GM12878 (cell line): ENCODE measurements at regions not wholly inside any gene's neighbourhood (a gene's known extent, or its start where the extent isn't known, plus 50 kb on each side); places are given as distances from the start of the nearest gene placed in this dataset.
A peak's percentile ranks its signal among the peaks of the same experiment; 100 is the strongest.

Experiments used
- ASH2L ChIP-seq: fragments of 300-600, 200-600 bp; sonication (generic); IDR thresholded peaks from 2 replicates; pipeline ENCODE4 v1.6.1; 2017; ENCODE audit warnings: low read depth, mild to moderate bottlenecking, borderline replicate concordance
- BMI1 ChIP-seq: fragments of 450-650 bp; IDR thresholded peaks from 2 replicates; pipeline ENCODE4 v1.6.1; 2016; ENCODE audit warnings: mild to moderate bottlenecking, moderate library complexity, borderline replicate concordance
- CBFB ChIP-seq: IDR thresholded peaks from 2 replicates; pipeline ENCODE4 v1.6.1; 2016; ENCODE audit warnings: antibody characterized with exemption, low read depth
- CBX5 ChIP-seq: sonication (generic); IDR thresholded peaks from 2 replicates; pipeline ENCODE4 v1.6.1; 2016; ENCODE audit warnings: low read depth, moderate library complexity, mild to moderate bottlenecking, inconsistent platforms
- IKZF1 ChIP-seq: fragments of 450-650 bp; conservative IDR thresholded peaks from 2 replicates; pipeline ENCODE4 v1.6.1; 2017; ENCODE audit warnings: antibody characterized with exemption, mild to moderate bottlenecking
- IKZF2 ChIP-seq, 2 experiments: fragments of 450-650 bp; IDR thresholded peaks; 2 replicates each; pipeline ENCODE4 v1.6.1; 2017; ENCODE audit warnings: mild to moderate bottlenecking in 2 of 2, moderate library complexity in 2 of 2
- MTA2 ChIP-seq: fragments of 450-650 bp; IDR thresholded peaks from 2 replicates; pipeline ENCODE4 v1.6.1; 2016; ENCODE audit warnings: low read depth, mild to moderate bottlenecking, moderate library complexity
- MYB ChIP-seq: fragments of 150-350 bp; IDR thresholded peaks from 2 replicates; pipeline ENCODE4 v1.6.1; 2014; ENCODE audit warnings: mild to moderate bottlenecking, low read depth, low read length, borderline replicate concordance
- NRF1 ChIP-seq: conservative IDR thresholded peaks from 2 replicates; pipeline ENCODE4 v1.6.1; 2011; ENCODE audit warnings: mild to moderate bottlenecking, low read depth, low read length, improper control_type of control experiment
- RAD21 ChIP-seq: IDR thresholded peaks from 2 replicates; pipeline ENCODE4 v1.6.1; 2011; ENCODE audit warnings: mild to moderate bottlenecking, low read depth, low read length, moderate library complexity; ENCODE audit not compliant: insufficient read depth
- RAD51 ChIP-seq: fragments of 450-650 bp; IDR thresholded peaks from 2 replicates; pipeline ENCODE4 v1.6.1; 2016; ENCODE audit warnings: moderate library complexity, mild to moderate bottlenecking, inconsistent platforms
- RUNX3 ChIP-seq: IDR thresholded peaks from 2 replicates; pipeline ENCODE4 v1.6.1; 2012; ENCODE audit warnings: low read length, inconsistent platforms
- SIX5 ChIP-seq: IDR thresholded peaks from 2 replicates; pipeline ENCODE4 v1.6.1; 2011; ENCODE audit warnings: mild to moderate bottlenecking, low read depth, low read length, moderate library complexity; ENCODE audit not compliant: severe bottlenecking
- SMAD1 ChIP-seq: fragments of 450-650 bp; IDR thresholded peaks from 2 replicates; pipeline ENCODE4 v1.6.1; 2018; ENCODE audit warnings: mild to moderate bottlenecking, low read depth; ENCODE audit not compliant: partially characterized antibody
- TCF7 ChIP-seq: IDR thresholded peaks from 2 replicates; pipeline ENCODE4 v1.6.1; 2014; ENCODE audit warnings: antibody characterized with exemption, borderline replicate concordance
- ZBED1 ChIP-seq: IDR thresholded peaks from 2 replicates; pipeline ENCODE4 v1.6.1; 2016; ENCODE audit warnings: borderline replicate concordance
- ZBTB33 ChIP-seq: fragments of 450-650 bp; IDR thresholded peaks from 2 replicates; pipeline ENCODE4 v1.6.1; 2017; ENCODE audit warnings: mild to moderate bottlenecking
- ZNF274 ChIP-seq: IDR thresholded peaks from one replicate; pipeline ENCODE4 v1.8.0; 2011; ENCODE audit not compliant: insufficient read length, insufficient read depth
- TF ChIP-seq, protein P1 (sequence below): IDR thresholded peaks from 2 replicates; pipeline ENCODE4 v1.6.1; 2011; ENCODE audit warnings: borderline replicate concordance, low read depth, mild to moderate bottlenecking, moderate library complexity, mixed read lengths, low read length; ENCODE audit not compliant: insufficient read depth; ENCODE audit errors: extremely low read length
- TF ChIP-seq, protein P2 (sequence below): IDR thresholded peaks from 2 replicates; pipeline ENCODE4 v1.6.1; 2011; ENCODE audit warnings: mild to moderate bottlenecking, low read depth, low read length, moderate library complexity; ENCODE audit not compliant: insufficient replicate concordance
- TF ChIP-seq, protein P3 (sequence below): fragments of 150-350 bp; IDR thresholded peaks from 2 replicates; pipeline ENCODE4 v1.6.1; 2016; ENCODE audit warnings: low read depth, low read length

- peak; percentile 78 for TF ChIP-seq RUNX3
- no peak for TF ChIP-seq MYB
- TF ChIP-seq IKZF1, result no peak; the same call in 1 of the 2 replicates
- peak; percentile 71 for TF ChIP-seq RAD21
- TF ChIP-seq SMAD1, result no peak
- TF ChIP-seq TCF7, result no peak
- no peak for TF ChIP-seq ASH2L
- no peak for TF ChIP-seq SIX5
- TF ChIP-seq NRF1, result no peak
- TF ChIP-seq ZNF274, result no peak
- TF ChIP-seq BMI1, result no peak
- no peak for TF ChIP-seq CBX5
- 0 out of 2 replicates have a peak, but pooled peaks have one; percentile 20 for TF ChIP-seq MTA2
- TF ChIP-seq ZBTB33, result no peak
- TF ChIP-seq ZBED1, result no peak
- TF ChIP-seq, protein P1, sequence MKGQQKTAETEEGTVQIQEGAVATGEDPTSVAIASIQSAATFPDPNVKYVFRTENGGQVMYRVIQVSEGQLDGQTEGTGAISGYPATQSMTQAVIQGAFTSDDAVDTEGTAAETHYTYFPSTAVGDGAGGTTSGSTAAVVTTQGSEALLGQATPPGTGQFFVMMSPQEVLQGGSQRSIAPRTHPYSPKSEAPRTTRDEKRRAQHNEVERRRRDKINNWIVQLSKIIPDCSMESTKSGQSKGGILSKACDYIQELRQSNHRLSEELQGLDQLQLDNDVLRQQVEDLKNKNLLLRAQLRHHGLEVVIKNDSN, result no peak
- 0 out of 2 replicates have a peak, but pooled peaks have one; percentile 35 for TF ChIP-seq CBFB
- TF ChIP-seq, protein P2, sequence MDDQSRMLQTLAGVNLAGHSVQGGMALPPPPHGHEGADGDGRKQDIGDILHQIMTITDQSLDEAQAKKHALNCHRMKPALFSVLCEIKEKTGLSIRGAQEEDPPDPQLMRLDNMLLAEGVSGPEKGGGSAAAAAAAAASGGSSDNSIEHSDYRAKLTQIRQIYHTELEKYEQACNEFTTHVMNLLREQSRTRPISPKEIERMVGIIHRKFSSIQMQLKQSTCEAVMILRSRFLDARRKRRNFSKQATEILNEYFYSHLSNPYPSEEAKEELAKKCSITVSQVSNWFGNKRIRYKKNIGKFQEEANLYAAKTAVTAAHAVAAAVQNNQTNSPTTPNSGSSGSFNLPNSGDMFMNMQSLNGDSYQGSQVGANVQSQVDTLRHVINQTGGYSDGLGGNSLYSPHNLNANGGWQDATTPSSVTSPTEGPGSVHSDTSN, result no peak
- TF ChIP-seq, protein P3, sequence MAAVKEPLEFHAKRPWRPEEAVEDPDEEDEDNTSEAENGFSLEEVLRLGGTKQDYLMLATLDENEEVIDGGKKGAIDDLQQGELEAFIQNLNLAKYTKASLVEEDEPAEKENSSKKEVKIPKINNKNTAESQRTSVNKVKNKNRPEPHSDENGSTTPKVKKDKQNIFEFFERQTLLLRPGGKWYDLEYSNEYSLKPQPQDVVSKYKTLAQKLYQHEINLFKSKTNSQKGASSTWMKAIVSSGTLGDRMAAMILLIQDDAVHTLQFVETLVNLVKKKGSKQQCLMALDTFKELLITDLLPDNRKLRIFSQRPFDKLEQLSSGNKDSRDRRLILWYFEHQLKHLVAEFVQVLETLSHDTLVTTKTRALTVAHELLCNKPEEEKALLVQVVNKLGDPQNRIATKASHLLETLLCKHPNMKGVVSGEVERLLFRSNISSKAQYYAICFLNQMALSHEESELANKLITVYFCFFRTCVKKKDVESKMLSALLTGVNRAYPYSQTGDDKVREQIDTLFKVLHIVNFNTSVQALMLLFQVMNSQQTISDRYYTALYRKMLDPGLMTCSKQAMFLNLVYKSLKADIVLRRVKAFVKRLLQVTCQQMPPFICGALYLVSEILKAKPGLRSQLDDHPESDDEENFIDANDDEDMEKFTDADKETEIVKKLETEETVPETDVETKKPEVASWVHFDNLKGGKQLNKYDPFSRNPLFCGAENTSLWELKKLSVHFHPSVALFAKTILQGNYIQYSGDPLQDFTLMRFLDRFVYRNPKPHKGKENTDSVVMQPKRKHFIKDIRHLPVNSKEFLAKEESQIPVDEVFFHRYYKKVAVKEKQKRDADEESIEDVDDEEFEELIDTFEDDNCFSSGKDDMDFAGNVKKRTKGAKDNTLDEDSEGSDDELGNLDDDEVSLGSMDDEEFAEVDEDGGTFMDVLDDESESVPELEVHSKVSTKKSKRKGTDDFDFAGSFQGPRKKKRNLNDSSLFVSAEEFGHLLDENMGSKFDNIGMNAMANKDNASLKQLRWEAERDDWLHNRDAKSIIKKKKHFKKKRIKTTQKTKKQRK, result no peak
- TF ChIP-seq RAD51, result peak; percentile 77
- TF ChIP-seq IKZF2 (IDR thresholded peaks at IDR 0.05), result peak in 1 of 2 experiments; percentile 16; a peak in 1 of 4 replicates
These were observed 150.3 kb downstream of the MSL3 start (continued) for GRCh38 chrX:11908371-11908770.
